ENCODE measurements at regions not wholly inside any gene's neighbourhood (a gene's known extent, or its start where the extent isn't known, plus 50 kb on each side); places are given as distances from the start of the nearest gene placed in this dataset.
A peak's percentile ranks its signal among the peaks of the same experiment; 100 is the strongest.

- H3K9ac ChIP-seq (ENCODE audit: insufficient read depth, low read length): no peak overlapping the region
- no peaks in the 10 kb centered on the region for H3K9me3 ChIP-seq (ENCODE audit: control insufficient read depth, insufficient read depth, low read depth, low read length)
- H3K4me3 ChIP-seq (replicated peaks in 1 of 4; ENCODE audit: control extremely low read depth in 1 of 4, insufficient read depth in 1 of 4, low read depth in 3 of 4, low read length in 4 of 4): no peak overlapping the region
- H3K27ac ChIP-seq (ENCODE audit: insufficient read depth, low read length): no peak overlapping the region
- no peak overlapping the region for H3K4me2 ChIP-seq (ENCODE audit: extremely low read depth, insufficient read depth, low read length)
- H3K36me3 ChIP-seq (ENCODE audit: control insufficient read depth, insufficient read depth, low read length): no peaks in the 10 kb centered on the region
- no peak overlapping the region for H2AFZ ChIP-seq (ENCODE audit: low read length)
- no peaks in the 10 kb centered on the region for H3K4me1 ChIP-seq (ENCODE audit: control insufficient read depth, extremely low read depth, insufficient read depth, low read length)
- H3K27me3 ChIP-seq (ENCODE audit: control insufficient read depth, insufficient read depth, low read length): no peaks in the 10 kb centered on the region
- no peak for DNase-seq (ENCODE audit: low read depth in 2 of 2)
- no peaks in the 10 kb centered on the region for H3K79me2 ChIP-seq (ENCODE audit: control insufficient read depth, insufficient read depth, low read length)
- TF ChIP-seq EZH2 (IDR thresholded peaks at IDR 0.05; ENCODE audit: low read length, missing control alignments): no peak
- no peak for TF ChIP-seq CTCF (conservative IDR thresholded peaks at IDR 0.05 in 1 of 2, IDR thresholded peaks at IDR 0.05 in 1 of 2; ENCODE audit: low read depth in 1 of 2, low read length in 2 of 2)
- H4K20me1 ChIP-seq (ENCODE audit: control insufficient read depth, extremely low read depth, insufficient read depth, low read length): no peaks in the 10 kb centered on the region
Measured at GRCh38 chr7:81003326-81003725, 84.5 kb upstream of the SEMA3C start.

GRCh38 chr7:81002421-81002820 is 83.6 kb upstream of the SEMA3C start:
- Histone ChIP-seq H3K9ac (ENCODE audit: insufficient read depth, low read length) (no peak overlapping the region), H3K79me2 (ENCODE audit: control insufficient read depth, insufficient read depth, low read length) (no peaks in the 10 kb centered on the region), H4K20me1 (ENCODE audit: control insufficient read depth, extremely low read depth, insufficient read depth, low read length) (no peaks in the 10 kb centered on the region), H3K4me2 (ENCODE audit: extremely low read depth, insufficient read depth, low read length) (no peak overlapping the region), H3K4me1 (ENCODE audit: control insufficient read depth, extremely low read depth, insufficient read depth, low read length) (no peaks in the 10 kb centered on the region), H3K27ac (ENCODE audit: insufficient read depth, low read length) (no peak overlapping the region), H3K4me3 (replicated peaks in 1 of 4; ENCODE audit: control extremely low read depth in 1 of 4, insufficient read depth in 1 of 4, low read depth in 3 of 4, low read length in 4 of 4) (no peak overlapping the region), H3K9me3 (ENCODE audit: control insufficient read depth, insufficient read depth, low read depth, low read length) (no peaks in the 10 kb centered on the region), H2AFZ (ENCODE audit: low read length) (no peak overlapping the region), H3K36me3 (ENCODE audit: control insufficient read depth, insufficient read depth, low read length) (no peaks in the 10 kb centered on the region), H3K27me3 (ENCODE audit: control insufficient read depth, insufficient read depth, low read length) (no peaks in the 10 kb centered on the region)
- no peak for TF ChIP-seq EZH2 (IDR thresholded peaks at IDR 0.05; ENCODE audit: low read length, missing control alignments)
- no peak for TF ChIP-seq CTCF (conservative IDR thresholded peaks at IDR 0.05 in 1 of 2, IDR thresholded peaks at IDR 0.05 in 1 of 2; ENCODE audit: low read depth in 1 of 2, low read length in 2 of 2)
- peak in 1 of 2 donors; percentile 5 for DNase-seq (ENCODE audit: low read depth in 2 of 2)

GRCh38 chr7:80999771-81000170 is 80.9 kb upstream of the SEMA3C start:
- Histone ChIP-seq H2AFZ (ENCODE audit: low read length) (no peak overlapping the region), H3K9ac (ENCODE audit: insufficient read depth, low read length) (no peak overlapping the region), H3K27me3 (ENCODE audit: control insufficient read depth, insufficient read depth, low read length) (no peaks in the 10 kb centered on the region), H3K79me2 (ENCODE audit: control insufficient read depth, insufficient read depth, low read length) (no peaks in the 10 kb centered on the region), H3K4me3 (replicated peaks in 1 of 4; ENCODE audit: control extremely low read depth in 1 of 4, insufficient read depth in 1 of 4, low read depth in 3 of 4, low read length in 4 of 4) (no peak overlapping the region), H3K4me1 (ENCODE audit: control insufficient read depth, extremely low read depth, insufficient read depth, low read length) (no peaks in the 10 kb centered on the region), H3K27ac (ENCODE audit: insufficient read depth, low read length) (no peak overlapping the region), H3K9me3 (ENCODE audit: control insufficient read depth, insufficient read depth, low read depth, low read length) (no peaks in the 10 kb centered on the region), H3K4me2 (ENCODE audit: extremely low read depth, insufficient read depth, low read length) (no peak overlapping the region), H4K20me1 (ENCODE audit: control insufficient read depth, extremely low read depth, insufficient read depth, low read length) (no peaks in the 10 kb centered on the region), H3K36me3 (ENCODE audit: control insufficient read depth, insufficient read depth, low read length) (no peaks in the 10 kb centered on the region)
- TF ChIP-seq EZH2 (IDR thresholded peaks at IDR 0.05; ENCODE audit: low read length, missing control alignments): no peak
- no peak for TF ChIP-seq CTCF (conservative IDR thresholded peaks at IDR 0.05 in 1 of 2, IDR thresholded peaks at IDR 0.05 in 1 of 2; ENCODE audit: low read depth in 1 of 2, low read length in 2 of 2)
- DNase-seq (ENCODE audit: low read depth in 2 of 2): no peak

Data from fibroblast of lung (primary cell).